Endodermal cell (in vitro differentiated cells): ENCODE measurements at regions not wholly inside any gene's neighbourhood (a gene's known extent, or its start where the extent isn't known, plus 50 kb on each side); places are given as distances from the start of the nearest gene placed in this dataset.

ENCODE experiments used
- DNase-seq: peaks from one replicate; pipeline ENCODE4 v3.0.0-alpha.2; 2017
- H3K27ac ChIP-seq: 2 replicates; pipeline ENCODE4 v1.5.1; 2013; ENCODE audit warnings: mild to moderate bottlenecking, low read depth, low read length, moderate library complexity
- H3K27me3 ChIP-seq: 2 replicates; pipeline ENCODE4 v1.6.1; 2013; ENCODE audit warnings: mild to moderate bottlenecking, low read length, moderate library complexity; ENCODE audit not compliant: insufficient read depth, control insufficient read depth, poor library complexity, severe bottlenecking
- H3K36me3 ChIP-seq: 2 replicates; pipeline ENCODE4 v1.7.0; 2013; ENCODE audit warnings: mild to moderate bottlenecking, low read length, moderate library complexity; ENCODE audit not compliant: control insufficient read depth, insufficient read depth
- H3K4me1 ChIP-seq: one replicate; pipeline ENCODE4 v1.7.0; 2013; ENCODE audit warnings: low read length; ENCODE audit not compliant: control insufficient read depth, insufficient read depth
- H3K4me3 ChIP-seq: 2 replicates; pipeline ENCODE4 v1.5.1; 2013; ENCODE audit warnings: mild to moderate bottlenecking, low read length, moderate library complexity
- H3K9ac ChIP-seq: 2 replicates; pipeline ENCODE4 v1.6.1; 2013; ENCODE audit warnings: mild to moderate bottlenecking, low read length, moderate library complexity; ENCODE audit not compliant: poor library complexity, severe bottlenecking; ENCODE audit errors: extremely low read depth
- H3K9me3 ChIP-seq: 2 replicates; pipeline ENCODE4 v1.6.1; 2013; ENCODE audit warnings: mild to moderate bottlenecking, low read length, moderate library complexity; ENCODE audit not compliant: control insufficient read depth
- H3K27ac Mint-ChIP-seq: 2 replicates; pipeline ENCODE4 v1.8.0; 2020; ENCODE audit warnings: mixed read lengths
- H3K27me3 Mint-ChIP-seq: 2 replicates; pipeline ENCODE4 v1.8.0; 2021; ENCODE audit warnings: mild to moderate bottlenecking, mixed read lengths; ENCODE audit not compliant: insufficient read depth
- H3K36me3 Mint-ChIP-seq: 2 replicates; pipeline ENCODE4 v1.8.0; 2020; ENCODE audit warnings: low read depth, mixed read lengths
- H3K4me1 Mint-ChIP-seq: 2 replicates; pipeline ENCODE4 v1.8.0; 2020; ENCODE audit warnings: mixed read lengths
- H3K4me3 Mint-ChIP-seq: 2 replicates; pipeline ENCODE4 v1.8.0; 2020; ENCODE audit warnings: mild to moderate bottlenecking, moderate library complexity, mixed read lengths
- H3K9me3 Mint-ChIP-seq: 2 replicates; pipeline ENCODE4 v1.8.0; 2020; ENCODE audit warnings: mild to moderate bottlenecking, mixed read lengths
- WGBS, 2 experiments: methylation state at CpG; one replicate each; pipeline versions ENCODE4 v1.1.5 to v1.1.7; 2013; ENCODE audit warnings: missing lambda C conversion rate in 2 of 2, mixed read lengths in 1 of 2; ENCODE audit not compliant: insufficient coverage in 1 of 2, insufficient read length in 1 of 2; 5-methylcytosine and 5-hydroxymethylcytosine counted together
- TF ChIP-seq, protein P1 (sequence below): fragments of 200-600 bp; sonication (generic); conservative IDR thresholded peaks from 2 replicates; pipeline ENCODE4 v1.5.0; 2021; ENCODE audit warnings: antibody characterized with exemption, mild to moderate bottlenecking

DNA sequence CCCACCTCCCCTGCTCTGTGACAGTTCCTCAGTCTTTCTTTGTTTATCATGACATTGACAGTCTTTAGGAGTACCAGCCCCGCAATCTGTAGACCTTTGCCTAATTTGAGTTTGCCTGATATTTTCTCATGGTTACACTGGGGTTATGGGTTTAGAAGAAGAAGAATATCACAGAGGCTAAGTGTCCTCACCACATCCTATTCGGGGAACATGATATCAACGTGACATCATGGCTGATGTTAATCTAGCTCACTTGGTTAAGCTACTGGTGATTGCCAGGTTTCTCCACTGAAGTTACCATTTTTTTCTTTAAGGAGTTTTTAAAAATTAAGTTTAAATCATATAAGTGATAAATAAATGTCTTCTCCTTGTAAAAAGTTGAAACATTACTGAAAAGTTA is 127.5 kb downstream of the CEP57L1 start:
- H3K36me3 ChIP-seq: no peaks in the 10 kb centered on the region
- Mint-ChIP-seq H3K4me3 (no peak overlapping the region), H3K27me3 (peaks cover 2% of the 10 kb centered on the region), H3K4me1 (no peaks in the 10 kb centered on the region), H3K9me3 (peaks cover 2% of the 10 kb centered on the region), H3K36me3 (no peaks in the 10 kb centered on the region), H3K27ac (no peak overlapping the region)
- H3K27me3 ChIP-seq: no peaks in the 10 kb centered on the region
- no peak overlapping the region for H3K27ac ChIP-seq
- 84 to 95% methylated on average over 3 of the region's 3 CpGs for WGBS, 2 experiments
- H3K4me1 ChIP-seq: no peaks in the 10 kb centered on the region
- H3K9ac ChIP-seq: no peak overlapping the region
- no peaks in the 10 kb centered on the region for H3K9me3 ChIP-seq
- no peak overlapping the region for H3K4me3 ChIP-seq
- no peak for DNase-seq
- TF ChIP-seq, protein P1, sequence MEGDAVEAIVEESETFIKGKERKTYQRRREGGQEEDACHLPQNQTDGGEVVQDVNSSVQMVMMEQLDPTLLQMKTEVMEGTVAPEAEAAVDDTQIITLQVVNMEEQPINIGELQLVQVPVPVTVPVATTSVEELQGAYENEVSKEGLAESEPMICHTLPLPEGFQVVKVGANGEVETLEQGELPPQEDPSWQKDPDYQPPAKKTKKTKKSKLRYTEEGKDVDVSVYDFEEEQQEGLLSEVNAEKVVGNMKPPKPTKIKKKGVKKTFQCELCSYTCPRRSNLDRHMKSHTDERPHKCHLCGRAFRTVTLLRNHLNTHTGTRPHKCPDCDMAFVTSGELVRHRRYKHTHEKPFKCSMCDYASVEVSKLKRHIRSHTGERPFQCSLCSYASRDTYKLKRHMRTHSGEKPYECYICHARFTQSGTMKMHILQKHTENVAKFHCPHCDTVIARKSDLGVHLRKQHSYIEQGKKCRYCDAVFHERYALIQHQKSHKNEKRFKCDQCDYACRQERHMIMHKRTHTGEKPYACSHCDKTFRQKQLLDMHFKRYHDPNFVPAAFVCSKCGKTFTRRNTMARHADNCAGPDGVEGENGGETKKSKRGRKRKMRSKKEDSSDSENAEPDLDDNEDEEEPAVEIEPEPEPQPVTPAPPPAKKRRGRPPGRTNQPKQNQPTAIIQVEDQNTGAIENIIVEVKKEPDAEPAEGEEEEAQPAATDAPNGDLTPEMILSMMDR: no peak

GRCh38 chr6:109221543-109222195 is 126.4 kb downstream of the CEP57L1 start:
- peaks cover 2% of the 10 kb centered on the region for H3K9me3 Mint-ChIP-seq
- H3K9me3 ChIP-seq: no peaks in the 10 kb centered on the region
- TF ChIP-seq, protein P1: no peak
- no peak overlapping the region for H3K4me3 Mint-ChIP-seq
- no peak overlapping the region for H3K9ac ChIP-seq
- no peak overlapping the region for H3K27ac ChIP-seq
- no peak for DNase-seq
- H3K27me3 Mint-ChIP-seq: peaks cover 2% of the 10 kb centered on the region
- no peaks in the 10 kb centered on the region for H3K27me3 ChIP-seq
- no peaks in the 10 kb centered on the region for H3K4me1 ChIP-seq
- 86 to 89% methylated on average over 1 of the region's 1 CpG for WGBS, 2 experiments
- H3K36me3 Mint-ChIP-seq: no peaks in the 10 kb centered on the region
- H3K27ac Mint-ChIP-seq: no peak overlapping the region
- no peaks in the 10 kb centered on the region for H3K4me1 Mint-ChIP-seq
- H3K4me3 ChIP-seq: no peak overlapping the region
- H3K36me3 ChIP-seq: no peaks in the 10 kb centered on the region
